Effector memory CD8-positive, alpha-beta T cell (primary cell): ENCODE measurements at regions not wholly inside any gene's neighbourhood (a gene's known extent, or its start where the extent isn't known, plus 50 kb on each side); places are given as distances from the start of the nearest gene placed in this dataset.

Experiments used
- ATAC-seq: fragments of 150-1000 bp; cut with Tn5 transposase; replicated peaks from 2 replicates; pipeline ENCODE4 v1.10.0; 2021; ENCODE audit warnings: mild to moderate bottlenecking, moderate library complexity
- DNase-seq, 3 experiments: peaks; one replicate each; pipeline ENCODE4 v3.0.0; 2021
- H3K27ac Mint-ChIP-seq, 2 donors: one replicate each; pipeline ENCODE4 v1.8.0; 2022; ENCODE audit warnings: mild to moderate bottlenecking in 2 of 2, mixed read lengths in 2 of 2, moderate library complexity in 2 of 2
- H3K27me3 Mint-ChIP-seq, 2 donors: one replicate each; pipeline ENCODE4 v1.8.0; 2022; ENCODE audit warnings: mixed read lengths in 2 of 2
- H3K36me3 Mint-ChIP-seq: one replicate; pipeline ENCODE4 v1.8.0; 2022; ENCODE audit warnings: mild to moderate bottlenecking, moderate library complexity, mixed read lengths; ENCODE audit not compliant: insufficient read depth
- H3K4me1 Mint-ChIP-seq, 2 donors: one replicate each; pipeline ENCODE4 v1.8.0; 2022; ENCODE audit warnings: low read depth in 2 of 2, mixed read lengths in 2 of 2
- H3K4me3 Mint-ChIP-seq, 2 donors: one replicate each; pipeline ENCODE4 v1.8.0; 2022; ENCODE audit warnings: mild to moderate bottlenecking in 2 of 2, mixed read lengths in 2 of 2, moderate library complexity in 2 of 2
- H3K9me3 Mint-ChIP-seq, 2 donors: one replicate each; pipeline ENCODE4 v1.8.0; 2022; ENCODE audit warnings: mixed read lengths in 2 of 2

- Mint-ChIP-seq H3K27ac (no peak overlapping the region), H3K4me3 (no peak overlapping the region), H3K4me1 (peaks cover 14% of the 10 kb centered on the region in 2 donors), H3K36me3 (no peaks in the 10 kb centered on the region), H3K9me3 (peaks cover 0 to 3% of the 10 kb centered on the region in 2 donors), H3K27me3 (peaks cover 79 to 90% of the 10 kb centered on the region in 2 donors)
- ATAC-seq (no peak), DNase-seq (no peak)
Measured at GRCh38 chr9:88235615-88236014, 97.3 kb upstream of the SPATA31C2 start.

- no peak overlapping the region for H3K4me3 Mint-ChIP-seq
- H3K27me3 Mint-ChIP-seq: peaks cover 77 to 81% of the 10 kb centered on the region in 2 donors
- H3K27ac Mint-ChIP-seq: no peak overlapping the region
- no peaks in the 10 kb centered on the region for H3K36me3 Mint-ChIP-seq
- no peak for ATAC-seq
- peaks cover 11 to 12% of the 10 kb centered on the region in 2 donors for H3K4me1 Mint-ChIP-seq
- DNase-seq: no peak
- peaks cover 0 to 3% of the 10 kb centered on the region in 2 donors for H3K9me3 Mint-ChIP-seq
Measured at GRCh38 chr9:88234114-88234513, 95.8 kb upstream of the SPATA31C2 start.

- Mint-ChIP-seq H3K4me1 (peaks cover 6 to 7% of the 10 kb centered on the region in 2 donors), H3K9me3 (peaks cover 0 to 3% of the 10 kb centered on the region in 2 donors), H3K27me3 (peaks cover 76% of the 10 kb centered on the region in 2 donors), H3K27ac (no peak overlapping the region), H3K4me3 (no peak overlapping the region), H3K36me3 (no peaks in the 10 kb centered on the region)
- DNase-seq: no peak
- ATAC-seq: no peak
Measured at GRCh38 chr9:88233091-88233490, 94.8 kb upstream of the SPATA31C2 start.

- Mint-ChIP-seq H3K27ac (no peak overlapping the region), H3K36me3 (no peaks in the 10 kb centered on the region), H3K27me3 (peaks cover 51 to 54% of the 10 kb centered on the region in 2 donors), H3K4me1 (no peaks in the 10 kb centered on the region), H3K4me3 (no peak overlapping the region), H3K9me3 (peaks cover 0 to 3% of the 10 kb centered on the region in 2 donors)
- no peak for DNase-seq
- ATAC-seq: no peak
Measured at GRCh38 chr9:88230612-88231011, 92.3 kb upstream of the SPATA31C2 start.

- DNase-seq (no peak), ATAC-seq (no peak)
- Mint-ChIP-seq H3K36me3 (no peaks in the 10 kb centered on the region), H3K9me3 (peaks cover 0 to 3% of the 10 kb centered on the region in 2 donors), H3K4me1 (no peaks in the 10 kb centered on the region), H3K4me3 (no peak overlapping the region), H3K27ac (no peak overlapping the region), H3K27me3 (peaks cover 40 to 42% of the 10 kb centered on the region in 2 donors)
Measured at GRCh38 chr9:88229434-88229833, 91.2 kb upstream of the SPATA31C2 start.

GRCh38 chr9:88224938-88225337, 86.7 kb upstream of the SPATA31C2 start:
- H3K27me3 Mint-ChIP-seq: peaks cover 19 to 23% of the 10 kb centered on the region in 2 donors
- H3K4me1 Mint-ChIP-seq: no peaks in the 10 kb centered on the region
- H3K27ac Mint-ChIP-seq: no peak overlapping the region
- no peaks in the 10 kb centered on the region for H3K9me3 Mint-ChIP-seq
- no peak overlapping the region for H3K4me3 Mint-ChIP-seq
- no peak for DNase-seq
- no peak for ATAC-seq
- H3K36me3 Mint-ChIP-seq: no peaks in the 10 kb centered on the region

- no peak overlapping the region for H3K4me3 Mint-ChIP-seq
- ATAC-seq (no peak), DNase-seq (no peak)
- no peaks in the 10 kb centered on the region for H3K36me3 Mint-ChIP-seq
- peaks cover 29 to 34% of the 10 kb centered on the region in 2 donors for H3K27me3 Mint-ChIP-seq
- no peaks in the 10 kb centered on the region for H3K9me3 Mint-ChIP-seq
- H3K4me1 Mint-ChIP-seq: no peaks in the 10 kb centered on the region
- H3K27ac Mint-ChIP-seq: no peak overlapping the region
Measured at GRCh38 chr9:88221105-88221504, 82.8 kb upstream of the SPATA31C2 start.

- no peak for ATAC-seq
- H3K9me3 Mint-ChIP-seq: no peaks in the 10 kb centered on the region
- no peak overlapping the region for H3K4me3 Mint-ChIP-seq
- H3K36me3 Mint-ChIP-seq: no peaks in the 10 kb centered on the region
- no peak for DNase-seq
- no peaks in the 10 kb centered on the region for H3K4me1 Mint-ChIP-seq
- no peak overlapping the region for H3K27ac Mint-ChIP-seq
- peaks cover 29 to 38% of the 10 kb centered on the region in 2 donors for H3K27me3 Mint-ChIP-seq
Measured at GRCh38 chr9:88220652-88221051, 82.4 kb upstream of the SPATA31C2 start.

GRCh38 chr9:88219601-88220000, 81.3 kb upstream of the SPATA31C2 start:
- peaks cover 38 to 49% of the 10 kb centered on the region in 2 donors for H3K27me3 Mint-ChIP-seq
- H3K27ac Mint-ChIP-seq: no peak overlapping the region
- ATAC-seq: no peak

GRCh38 chr9:88218726-88219125, 80.5 kb upstream of the SPATA31C2 start:
- peaks cover 38 to 51% of the 10 kb centered on the region in 2 donors for H3K27me3 Mint-ChIP-seq
- no peak overlapping the region for H3K4me3 Mint-ChIP-seq
- H3K36me3 Mint-ChIP-seq: no peaks in the 10 kb centered on the region
- DNase-seq: no peak
- H3K27ac Mint-ChIP-seq: no peak overlapping the region
- no peaks in the 10 kb centered on the region for H3K4me1 Mint-ChIP-seq
- H3K9me3 Mint-ChIP-seq: no peaks in the 10 kb centered on the region
- no peak for ATAC-seq

More at GRCh38 chr9:88219601-88220000, 81.3 kb upstream of the SPATA31C2 start:
- H3K4me1 Mint-ChIP-seq: no peaks in the 10 kb centered on the region
- DNase-seq: no peak
- no peaks in the 10 kb centered on the region for H3K36me3 Mint-ChIP-seq
- no peaks in the 10 kb centered on the region for H3K9me3 Mint-ChIP-seq
- H3K4me3 Mint-ChIP-seq: no peak overlapping the region

GRCh38 chr9:88216126-88216995, 78.1 kb upstream of the SPATA31C2 start:
- ATAC-seq (no peak), DNase-seq (no peak)
- H3K27ac Mint-ChIP-seq: no peak overlapping the region
- H3K36me3 Mint-ChIP-seq: no peaks in the 10 kb centered on the region
- H3K4me1 Mint-ChIP-seq: no peaks in the 10 kb centered on the region
- H3K27me3 Mint-ChIP-seq: peaks cover 40 to 52% of the 10 kb centered on the region in 2 donors
- H3K9me3 Mint-ChIP-seq: no peaks in the 10 kb centered on the region
- H3K4me3 Mint-ChIP-seq: no peak overlapping the region

- Mint-ChIP-seq H3K27ac (no peak overlapping the region), H3K4me3 (no peak overlapping the region), H3K4me1 (no peaks in the 10 kb centered on the region), H3K9me3 (no peaks in the 10 kb centered on the region), H3K27me3 (peaks cover 32 to 45% of the 10 kb centered on the region in 2 donors), H3K36me3 (no peaks in the 10 kb centered on the region)
- DNase-seq (no peak), ATAC-seq (no peak)
Measured at GRCh38 chr9:88215196-88216125, 77.2 kb upstream of the SPATA31C2 start.

GRCh38 chr9:88202321-88202720, 64.0 kb upstream of the SPATA31C2 start:
- H3K36me3 Mint-ChIP-seq: no peaks in the 10 kb centered on the region
- no peak for ATAC-seq

More at GRCh38 chr9:88202321-88202720, 64.0 kb upstream of the SPATA31C2 start:
- H3K9me3 Mint-ChIP-seq: no peaks in the 10 kb centered on the region
- H3K4me1 Mint-ChIP-seq: no peaks in the 10 kb centered on the region
- H3K27ac Mint-ChIP-seq: no peak overlapping the region
- H3K27me3 Mint-ChIP-seq: peaks cover 22 to 37% of the 10 kb centered on the region in 2 donors
- no peak for DNase-seq
- no peak overlapping the region for H3K4me3 Mint-ChIP-seq
